GM21423 (cell line): ENCODE measurements at regions not wholly inside any gene's neighbourhood (a gene's known extent, or its start where the extent isn't known, plus 50 kb on each side); places are given as distances from the start of the nearest gene placed in this dataset.
A peak's percentile ranks its signal among the peaks of the same experiment; 100 is the strongest.
"Not testable (repeated sequence)": the region's sequence is repeated elsewhere in the genome, so short reads cannot be mapped to it uniquely, and the experiment has no call there.

Experiments
- ATAC-seq: cut with Tn5 transposase; IDR thresholded peaks from one replicate; pipeline ENCODE4 v1.9.1; 2021; ENCODE audit warnings: mild to moderate bottlenecking, moderate library complexity; ENCODE audit not compliant: unreplicated experiment

DNA sequence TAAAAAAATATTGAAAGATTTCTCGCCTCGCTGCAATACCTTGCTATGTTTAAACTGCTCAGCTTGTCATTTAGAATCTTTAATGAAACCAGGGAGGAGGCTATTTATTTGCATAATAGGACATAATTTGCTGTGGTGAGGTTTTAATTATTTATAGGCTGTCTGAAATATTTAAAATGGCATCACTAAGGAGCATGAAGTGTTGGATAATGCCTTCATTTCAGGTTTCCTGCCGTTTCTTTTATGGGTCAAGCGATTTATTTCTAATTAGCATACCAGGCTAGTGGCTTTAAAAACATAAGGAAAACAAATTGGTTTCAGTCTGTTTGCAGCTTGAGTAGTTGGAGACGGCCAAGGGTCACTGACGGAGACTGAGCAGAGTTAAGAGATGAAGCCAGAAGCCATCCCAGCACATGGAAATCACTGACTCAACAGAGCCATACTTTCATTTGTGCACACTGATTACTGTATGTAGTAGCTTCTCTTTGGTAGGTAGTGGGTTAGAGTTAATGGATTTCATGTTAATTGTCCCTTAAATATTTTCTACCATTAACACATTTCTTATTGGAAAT, 1962.4 kb upstream of the TENM3 start:
- no peak for ATAC-seq

DNA sequence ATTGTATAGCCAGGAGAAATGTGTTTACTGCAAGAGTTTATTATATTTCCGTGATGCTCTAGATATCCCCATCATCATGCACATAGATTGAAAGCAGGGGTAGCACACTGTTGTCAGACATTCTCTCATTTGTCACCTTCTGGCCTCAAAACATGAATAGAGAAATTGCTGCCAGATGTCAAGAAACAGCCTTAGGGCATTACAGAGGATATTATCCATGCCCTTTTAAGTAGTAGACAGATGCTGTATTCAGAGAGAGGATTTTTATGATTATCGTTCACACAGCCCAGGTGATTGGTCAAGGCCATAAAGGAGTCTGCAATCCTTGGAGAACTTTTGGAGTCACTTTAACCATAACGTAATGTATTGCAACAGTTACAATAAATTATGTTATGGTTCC, 1961.5 kb upstream of the TENM3 start:
- no peak for ATAC-seq

DNA sequence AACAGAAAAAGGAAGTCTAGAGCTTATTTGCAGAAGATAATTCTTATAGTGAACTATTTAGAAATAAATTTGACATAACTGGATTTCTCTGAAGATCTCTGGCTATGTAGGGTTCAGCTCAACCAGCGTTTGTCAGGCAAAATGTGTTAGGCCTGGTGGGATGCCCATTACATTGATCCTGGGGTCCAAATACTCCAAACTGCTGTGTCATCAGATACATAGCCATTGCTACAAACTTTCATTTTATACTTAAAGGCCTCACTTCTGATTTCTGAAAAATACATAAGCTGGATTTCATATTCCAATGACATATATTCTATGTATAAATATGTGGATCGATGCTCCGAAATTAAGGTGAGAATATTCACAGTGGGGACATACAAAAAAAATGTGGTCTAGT, 1958.9 kb upstream of the TENM3 start:
- no peak for ATAC-seq

DNA sequence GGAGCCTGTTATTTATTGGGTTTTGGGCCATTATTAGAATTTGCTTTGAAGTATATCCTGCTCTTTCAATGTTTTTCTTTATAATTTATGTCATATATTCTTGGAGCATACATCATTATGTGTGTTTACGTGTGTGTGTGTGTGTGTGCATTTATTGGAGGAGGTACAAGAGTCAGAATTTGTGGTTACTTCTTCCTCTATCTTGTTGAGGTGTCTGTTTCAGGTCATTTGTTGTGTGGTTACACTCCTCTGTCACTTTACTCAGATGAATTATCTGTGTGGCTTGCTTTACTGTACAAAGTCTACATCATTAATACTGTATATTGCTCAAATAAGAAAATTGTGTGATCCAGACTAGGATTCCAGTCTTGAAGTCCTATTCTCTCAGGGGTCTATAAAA, 1957.4 kb upstream of the TENM3 start:
- ATAC-seq = peak; percentile 73

DNA sequence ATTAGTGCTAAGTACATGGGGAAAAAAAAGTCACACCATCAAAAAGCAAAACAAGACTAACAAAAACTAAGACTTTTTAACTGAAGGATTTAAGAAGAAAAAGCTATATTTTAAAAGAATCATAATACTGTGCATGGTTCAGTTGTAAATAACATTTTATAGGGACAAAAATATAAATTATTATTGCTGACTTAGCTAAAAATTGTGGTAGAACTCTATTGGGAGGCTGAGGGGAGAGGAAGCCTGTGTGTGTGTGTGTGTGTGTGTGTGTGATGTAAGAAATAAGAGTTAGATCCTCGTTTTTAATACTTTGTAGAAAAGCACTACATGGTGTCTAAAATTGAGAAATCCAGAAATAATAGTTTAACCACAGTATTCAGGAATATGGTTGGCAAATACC, 1950.9 kb upstream of the TENM3 start:
- ATAC-seq = no peak

DNA sequence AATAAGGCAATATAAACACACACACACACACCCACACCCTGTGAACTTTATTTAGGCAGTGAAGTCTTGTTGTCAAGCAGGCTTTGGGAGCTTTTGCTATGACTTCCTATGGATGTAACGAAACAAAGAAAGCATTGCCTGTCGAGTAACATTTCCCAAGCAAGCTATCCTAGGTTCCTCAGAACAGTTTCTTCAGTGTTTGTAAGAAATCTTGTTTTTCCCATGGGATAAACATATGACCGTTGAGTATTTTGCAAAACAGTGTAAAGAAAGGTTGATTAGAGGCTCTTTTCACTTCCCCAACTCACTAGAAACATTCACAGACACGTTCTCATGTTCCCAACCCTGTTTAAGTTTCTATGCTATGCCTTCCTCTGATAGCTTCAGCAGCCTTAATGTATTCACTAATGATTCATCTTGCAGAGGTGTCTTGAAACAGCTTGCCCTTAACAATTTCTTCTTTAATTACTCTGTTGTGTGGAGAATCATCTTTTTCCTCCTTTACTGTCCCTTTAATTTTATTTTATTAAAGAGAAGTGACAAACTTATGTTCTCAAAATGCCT, 1947.1 kb upstream of the TENM3 start:
- ATAC-seq = no peak

DNA sequence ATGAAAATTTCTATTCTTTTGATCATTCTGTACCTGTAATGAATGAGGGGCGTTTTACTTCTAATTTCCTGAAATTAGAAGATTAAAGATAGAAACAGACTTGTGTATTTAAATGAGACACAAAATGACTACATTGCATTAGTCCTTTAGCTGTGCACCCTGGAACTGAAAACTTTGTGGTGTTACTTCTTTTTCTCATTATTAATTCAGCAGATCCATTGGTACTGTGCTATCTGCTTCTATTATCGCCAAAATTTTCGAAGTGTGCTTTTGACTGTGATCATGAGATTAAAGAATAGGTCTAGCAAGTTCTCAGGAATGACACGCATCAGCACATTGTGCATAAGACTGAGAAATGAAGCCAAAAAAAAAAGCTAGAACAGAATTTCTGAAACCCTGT, 1938.9 kb upstream of the TENM3 start:
- no peak for ATAC-seq

DNA sequence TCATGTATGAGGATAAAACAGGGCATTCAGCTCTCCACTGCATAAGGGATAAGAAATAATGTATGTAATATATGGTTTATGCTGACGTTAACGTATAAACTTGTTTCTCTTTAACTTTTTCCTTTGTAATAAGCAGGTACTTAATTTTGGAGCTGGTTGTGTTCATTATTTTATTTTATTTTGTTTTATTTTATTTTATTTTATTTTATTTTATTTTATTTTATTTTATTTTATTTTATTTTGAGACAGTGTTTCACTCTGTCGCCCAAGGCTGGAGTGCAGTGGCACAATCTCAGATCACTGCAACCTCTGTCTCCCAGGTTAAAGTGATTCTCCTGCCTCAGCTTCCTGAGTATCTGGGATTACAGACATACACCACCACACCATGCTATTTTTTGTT, 1932.6 kb upstream of the TENM3 start:
- ATAC-seq = no peak

DNA sequence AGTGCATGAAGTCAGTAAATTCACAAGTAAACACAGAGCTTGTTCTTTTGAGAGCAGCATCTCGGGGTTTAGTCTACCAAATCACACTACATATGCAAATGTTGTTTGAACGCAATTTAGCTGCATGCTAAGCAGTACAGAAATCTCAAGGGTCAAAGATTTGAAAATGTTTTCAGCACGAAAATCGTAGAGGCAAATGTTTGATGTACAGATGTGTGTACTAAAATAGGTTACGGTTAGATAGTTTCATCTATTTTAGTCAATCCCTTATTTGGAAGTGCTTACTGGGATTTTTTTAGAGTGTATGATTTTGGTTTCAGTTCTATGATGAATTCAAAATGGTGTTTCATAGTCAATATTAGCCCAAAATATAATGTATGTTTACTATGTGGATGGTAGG, 1928.2 kb upstream of the TENM3 start:
- no peak for ATAC-seq

DNA sequence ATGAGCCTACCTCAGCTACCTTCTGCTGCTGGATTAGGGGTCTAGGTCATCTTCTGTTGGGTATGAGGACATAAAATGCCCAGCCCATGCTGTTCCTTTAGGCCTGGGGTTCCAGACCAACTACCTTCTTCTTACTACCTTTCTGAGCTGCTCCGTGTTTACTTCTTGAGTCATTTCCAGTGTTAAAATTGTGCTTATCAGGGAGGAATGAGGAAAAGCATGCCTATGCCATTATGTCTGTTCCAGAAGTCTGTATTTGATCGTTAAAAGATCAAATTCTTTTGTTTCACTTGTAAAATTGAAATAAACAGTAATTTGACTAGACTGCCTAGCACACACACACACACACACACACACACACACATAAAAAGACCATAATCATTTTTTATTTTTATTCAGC, 1912.7 kb upstream of the TENM3 start:
- ATAC-seq = no peak

DNA sequence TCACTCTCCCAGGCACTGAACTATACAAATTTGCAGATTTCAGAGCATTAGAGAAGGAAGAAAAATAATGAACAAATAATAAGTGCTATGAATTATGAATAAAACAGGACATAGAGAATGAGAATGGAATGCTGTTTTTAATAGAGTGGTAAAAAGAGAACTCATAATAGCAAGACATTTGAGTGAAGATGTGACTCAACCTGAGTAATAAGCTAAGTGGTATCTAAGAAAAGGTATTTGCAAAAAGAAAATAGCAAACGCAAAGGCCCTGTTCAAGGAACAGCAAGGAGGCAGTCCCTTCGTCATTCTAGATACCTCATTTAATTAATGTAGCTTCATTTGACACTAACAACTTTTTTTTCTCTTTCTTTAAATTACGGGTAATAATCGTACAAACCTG, 1910.0 kb upstream of the TENM3 start:
- no peak for ATAC-seq

DNA sequence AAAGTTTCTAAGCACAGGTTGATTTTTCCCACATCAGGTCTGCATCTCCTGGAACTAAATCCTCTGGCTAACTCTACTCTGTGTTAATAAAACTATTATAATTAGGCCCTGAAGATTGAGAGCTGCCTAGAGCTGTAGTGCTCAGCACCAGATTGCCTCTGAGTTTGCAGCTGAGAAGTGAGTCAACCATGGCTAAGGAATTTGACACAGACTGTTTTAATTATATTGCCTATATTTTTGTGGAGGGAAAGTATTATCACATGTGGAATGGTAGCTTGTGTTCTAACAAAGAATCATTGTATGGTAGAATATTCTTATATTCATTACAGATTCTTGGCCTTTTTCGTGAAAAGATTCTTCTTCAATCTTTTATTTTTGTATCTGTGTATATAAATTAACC, 1907.6 kb upstream of the TENM3 start:
- no peak for ATAC-seq

DNA sequence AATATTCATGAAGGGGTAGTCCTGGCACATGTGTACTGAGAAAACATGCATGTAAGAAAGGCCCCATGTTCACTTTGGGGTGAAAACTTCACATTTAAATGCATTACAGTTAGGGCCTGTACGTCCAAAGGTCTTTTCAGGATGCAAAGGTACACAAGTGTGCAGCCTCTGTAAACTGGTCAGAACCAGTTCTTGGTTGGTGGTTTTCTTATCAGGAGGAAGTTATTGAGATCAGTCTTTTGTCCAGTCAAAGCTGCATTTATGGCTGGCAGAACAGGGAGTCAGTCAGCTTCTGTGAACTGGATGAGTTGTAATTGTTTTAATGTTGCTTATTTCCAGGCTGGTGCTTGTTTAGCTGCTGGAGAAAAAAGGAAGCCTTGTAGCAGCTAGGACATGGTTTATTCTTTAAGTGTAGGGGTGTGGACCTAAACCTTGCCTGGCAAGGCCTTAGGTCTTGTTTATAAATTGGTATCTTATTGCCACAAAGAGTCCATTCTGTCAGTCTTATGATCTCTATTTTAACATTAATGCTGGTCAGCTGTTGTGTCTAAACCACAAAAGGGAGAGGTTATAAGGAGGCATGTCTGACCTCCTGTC, 1906.6 kb upstream of the TENM3 start:
- ATAC-seq = no peak

DNA sequence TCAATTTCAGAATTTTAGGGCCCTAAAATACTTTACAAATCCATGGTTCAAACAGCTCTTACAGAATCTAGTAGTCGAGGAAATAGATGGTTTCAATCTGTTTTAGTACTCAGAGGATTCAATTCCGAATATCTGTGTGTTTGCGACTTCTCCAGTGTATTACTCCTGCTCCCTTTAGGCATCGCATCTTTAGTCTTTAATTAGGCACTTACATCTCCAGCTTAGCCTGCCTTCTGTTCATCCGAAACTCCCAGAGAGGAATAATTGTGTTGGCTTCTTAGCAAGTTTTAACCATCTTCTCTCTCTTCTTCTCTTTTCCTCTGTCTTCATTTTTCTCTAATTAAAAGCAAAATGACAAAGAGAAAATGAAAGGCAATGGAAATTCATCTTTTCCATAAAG, 1901.3 kb upstream of the TENM3 start:
- no peak for ATAC-seq

DNA sequence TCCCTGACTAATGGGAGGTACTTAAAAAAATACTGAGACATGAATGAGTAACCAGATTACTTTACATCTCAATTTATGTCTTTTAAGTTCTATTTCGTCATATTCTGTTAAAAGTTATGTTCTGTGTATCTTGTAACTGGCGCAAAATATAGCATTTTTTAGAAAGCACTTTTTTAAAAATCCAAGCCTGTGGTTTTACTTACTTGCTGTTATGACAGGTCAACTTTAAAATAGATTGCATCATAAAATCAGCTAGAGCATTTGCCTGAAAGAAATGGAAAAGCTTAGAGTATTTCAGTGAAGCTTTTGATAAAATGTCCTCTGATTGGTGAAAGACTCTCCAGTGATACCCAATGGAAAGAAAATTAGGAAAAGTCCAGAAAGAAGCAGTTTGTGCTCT, 1892.3 kb upstream of the TENM3 start:
- ATAC-seq = no peak

DNA sequence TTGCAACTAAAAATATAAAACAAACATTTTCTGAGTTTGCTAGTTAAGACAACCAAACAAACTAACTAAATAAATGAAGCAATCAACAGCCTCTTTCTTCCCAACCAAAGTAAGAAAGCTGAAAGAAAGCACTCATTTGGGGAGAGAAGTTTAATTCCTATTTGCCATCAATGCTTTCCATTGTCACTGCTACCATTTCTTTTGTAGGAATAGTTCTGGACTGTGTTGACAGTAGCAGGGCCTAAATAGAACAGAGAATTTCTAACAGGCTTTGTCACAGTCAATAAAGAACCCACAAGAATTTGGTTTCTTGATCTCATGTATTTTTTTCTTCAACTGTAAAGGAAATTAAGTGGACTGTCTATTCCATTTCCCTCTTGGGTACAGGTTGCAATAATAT, 1886.4 kb upstream of the TENM3 start:
- ATAC-seq = no peak

DNA sequence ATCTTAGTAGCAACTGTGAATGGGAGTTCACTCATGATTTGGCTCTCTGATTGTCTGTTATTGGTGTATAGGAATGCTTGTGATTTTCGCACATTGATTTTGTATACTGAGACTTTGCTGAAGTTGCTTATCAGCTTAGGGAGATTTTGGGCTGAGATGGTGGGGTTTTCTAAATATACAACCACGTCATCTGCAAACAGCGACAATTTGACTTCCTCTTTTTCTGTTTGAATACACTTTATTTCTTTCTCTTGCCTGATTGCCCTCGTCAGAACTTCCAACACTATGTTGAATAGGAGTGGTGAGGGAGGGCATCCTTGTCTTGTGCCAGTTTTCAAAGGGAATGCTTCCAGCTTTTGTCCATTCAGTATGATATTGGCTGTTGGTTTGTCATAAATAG, 1883.1 kb upstream of the TENM3 start:
- ATAC-seq = not testable (repeated sequence)

DNA sequence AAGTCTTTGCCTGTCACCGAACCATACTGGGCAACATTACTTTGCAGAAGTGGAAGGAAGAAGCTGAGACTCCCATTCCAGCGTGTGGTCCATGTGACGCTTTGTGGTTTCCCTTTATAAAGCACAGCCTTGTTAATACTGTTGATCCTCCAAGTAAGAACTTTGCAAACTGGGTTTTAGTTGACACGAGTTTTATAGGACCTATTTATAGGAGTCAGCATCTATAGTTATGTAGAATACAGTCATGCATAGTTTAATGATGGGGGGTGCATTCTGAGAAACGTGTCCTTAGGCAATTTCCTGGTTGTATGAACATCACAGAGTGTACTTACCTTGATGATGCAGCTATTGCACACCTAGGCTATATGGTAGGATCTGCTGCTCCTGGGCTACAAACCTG, 1879.4 kb upstream of the TENM3 start:
- ATAC-seq = no peak

DNA sequence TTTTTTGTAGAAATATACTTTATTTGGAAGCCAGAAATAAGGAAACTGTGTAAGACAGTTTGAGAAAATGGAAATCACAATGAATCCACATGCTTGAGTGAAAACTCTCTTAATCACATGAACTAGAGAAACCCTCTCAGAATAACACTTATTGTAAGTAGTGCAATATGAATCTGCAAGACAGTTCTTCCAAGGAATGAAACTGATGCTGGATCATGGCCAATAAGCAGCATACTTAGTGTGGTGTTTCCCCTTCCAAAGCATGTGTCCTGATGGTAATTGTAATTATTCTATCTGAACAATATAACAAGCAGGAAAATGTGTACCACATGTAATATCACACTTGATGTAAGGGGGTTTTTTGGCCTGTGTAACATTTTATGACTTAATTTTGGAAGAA, 1870.5 kb upstream of the TENM3 start:
- ATAC-seq = no peak

DNA sequence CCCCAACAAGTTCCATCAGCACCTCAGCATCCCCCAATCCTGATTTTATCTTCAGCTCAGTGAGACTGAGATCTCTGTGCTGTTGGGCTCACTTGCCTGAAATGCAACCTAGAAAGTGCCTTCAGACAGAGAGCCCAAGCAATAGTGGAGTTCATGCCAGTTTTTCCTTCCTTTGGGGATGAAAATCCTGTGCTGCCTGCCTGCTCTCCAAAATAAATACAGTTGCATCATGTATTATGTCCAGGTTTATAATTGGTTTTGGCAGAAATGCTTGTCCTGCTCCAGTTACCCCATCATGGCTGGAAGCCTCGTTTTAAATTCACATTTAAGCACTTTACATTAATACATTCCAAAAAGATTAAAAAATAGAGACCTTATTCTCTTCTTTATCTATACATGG, 1865.5 kb upstream of the TENM3 start:
- no peak for ATAC-seq

DNA sequence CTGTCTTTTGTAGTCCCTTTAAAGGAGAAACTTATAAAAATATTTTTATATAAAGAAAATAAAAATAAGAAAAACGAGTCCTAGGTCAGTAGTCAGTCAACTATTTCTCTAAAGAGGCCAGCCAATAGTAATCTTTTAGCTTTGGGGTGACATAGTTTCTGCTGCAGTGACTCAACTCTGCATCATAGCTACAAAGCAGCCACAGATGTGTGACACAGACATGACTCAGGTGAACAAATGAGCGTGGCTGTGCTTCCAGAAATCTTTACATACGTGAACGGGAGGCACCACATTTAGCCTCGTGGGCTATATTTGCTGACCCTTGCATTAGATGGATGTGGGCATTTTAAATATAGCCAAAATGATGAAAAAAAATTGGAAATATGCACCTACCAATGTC, 1862.5 kb upstream of the TENM3 start:
- ATAC-seq = no peak

DNA sequence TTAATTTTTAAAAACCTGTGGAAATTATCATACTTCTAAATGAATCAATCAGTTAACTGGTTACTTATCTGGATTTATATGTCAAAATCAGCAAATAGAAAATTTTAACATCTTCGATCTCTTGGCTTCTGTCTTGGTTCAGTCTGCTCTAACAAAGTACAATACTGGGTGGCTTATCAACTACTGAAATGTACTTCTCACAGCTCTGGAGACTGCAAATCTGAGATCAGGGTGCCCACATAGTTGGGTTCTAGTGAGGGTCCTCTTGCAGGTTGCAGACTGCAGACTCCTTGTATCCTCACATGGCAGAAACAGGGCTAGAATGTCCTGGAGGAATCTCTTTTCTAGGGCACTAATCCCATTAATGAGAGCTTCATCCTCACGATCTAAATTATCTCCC, 1851.6 kb upstream of the TENM3 start:
- no peak for ATAC-seq

DNA sequence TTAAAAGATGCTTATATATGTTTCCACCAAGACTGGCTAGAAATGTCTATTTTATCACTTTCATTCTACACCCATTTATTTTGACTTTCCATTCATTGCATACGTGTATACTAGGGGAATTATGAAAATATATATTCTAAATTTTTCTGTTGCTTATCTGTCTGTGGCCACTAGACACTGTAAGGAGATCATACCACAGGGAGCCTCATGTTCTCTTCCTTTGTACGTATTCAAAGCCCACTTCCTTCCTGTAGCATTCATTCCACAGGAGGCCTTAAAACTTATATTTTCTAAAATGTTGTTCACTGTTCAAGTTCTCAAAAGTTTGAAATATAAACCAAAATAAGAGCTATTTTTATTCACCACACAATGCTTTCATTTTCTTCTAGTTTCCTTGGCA, 1848.9 kb upstream of the TENM3 start:
- ATAC-seq = no peak
